AG04450 (cell line): ENCODE measurements at regions not wholly inside any gene's neighbourhood (a gene's known extent, or its start where the extent isn't known, plus 50 kb on each side); places are given as distances from the start of the nearest gene placed in this dataset.

Source experiments
- CTCF ChIA-PET: fragments of 300-600, 350-600 bp; formaldehyde crosslinking; extraction: SDS; loops from one replicate; lab custom pipeline; 2022; ENCODE audit warnings: antibody characterized with exemption, inconsistent platforms; lab: Charles Lee
- POLR2A ChIA-PET: fragments of 350-600 bp; formaldehyde crosslinking; extraction: SDS; loops from one replicate; lab custom pipeline; 2021; ENCODE audit warnings: antibody characterized with exemption, inconsistent platforms; lab: Yijun Ruan, JAX
- DNase-seq: peaks from one replicate; pipeline ENCODE4 v3.0.0-alpha.2; 2011; ENCODE audit warnings: low read depth, low spot score
- H3K27ac ChIP-seq: one replicate; pipeline ENCODE4 v1.5.1; 2012; ENCODE audit warnings: low read depth, low read length, control low read depth
- H3K27me3 ChIP-seq: one replicate; pipeline ENCODE4 v1.6.0; 2012; ENCODE audit warnings: low read length; ENCODE audit not compliant: control insufficient read depth, insufficient read depth
- H3K4me3 ChIP-seq: 2 replicates; pipeline ENCODE4 v1.5.1; 2011; ENCODE audit warnings: mild to moderate bottlenecking, low read depth, low read length, control low read depth
- H3K9me3 ChIP-seq: 2 replicates; pipeline ENCODE4 v1.5.1; 2012; ENCODE audit warnings: low read length; ENCODE audit not compliant: control insufficient read depth, insufficient read depth
- CTCF ChIP-seq: IDR thresholded peaks from 2 replicates; pipeline ENCODE4 v1.5.1; 2011; ENCODE audit warnings: low read depth, low read length, control low read depth, inconsistent platforms

GRCh38 chr7:130841416-130841815 lies 107.4 kb upstream of the KLF14 start:
- H3K27ac ChIP-seq, result no peak overlapping the region
- no peak for DNase-seq
- ChIA-PET CTCF (interaction anchor here (2.0 kb wide), 1 partner anchor 9 kb away, joined by 10 read pairs; no protein-coding TSS in a partner anchor), POLR2A (interaction anchor here (0.6 kb wide), 1 partner anchor 21 kb away, joined by 3 read pairs; no protein-coding TSS in a partner anchor)
- no peak for TF ChIP-seq CTCF
- H3K4me3 ChIP-seq, result no peak overlapping the region
- H3K27me3 ChIP-seq, result no peaks in the 10 kb centered on the region
- peaks cover 9% of the 10 kb centered on the region for H3K9me3 ChIP-seq

- ChIA-PET CTCF (interaction anchor here (1.0 to 1.5 kb wide), 2 partner anchors 11 to 225 kb away, joined by 3 read pairs; no protein-coding TSS in a partner anchor), POLR2A (no interaction called here)
- peaks cover 9% of the 10 kb centered on the region for H3K9me3 ChIP-seq
- no peaks in the 10 kb centered on the region for H3K27me3 ChIP-seq
- no peak overlapping the region for H3K27ac ChIP-seq
- H3K4me3 ChIP-seq, result no peak overlapping the region
- no peak for DNase-seq
- TF ChIP-seq CTCF, result no peak
Measured at GRCh38 chr7:130843703-130844102, 109.7 kb upstream of the KLF14 start.

- DNase-seq, result no peak
- Histone ChIP-seq H3K9me3 (peaks cover 9% of the 10 kb centered on the region), H3K27me3 (no peaks in the 10 kb centered on the region), H3K27ac (peak overlapping the region; percentile 91), H3K4me3 (no peak overlapping the region)
- TF ChIP-seq CTCF, result no peak
- ChIA-PET CTCF (interaction anchor here (1.0 to 1.5 kb wide), 2 partner anchors 13 to 224 kb away, joined by 3 read pairs; no protein-coding TSS in a partner anchor), POLR2A (interaction anchor here (0.6 to 1.0 kb wide), 2 partner anchors 40 to 749 kb away, joined by 3 to 5 read pairs; no protein-coding TSS in a partner anchor)
Measured at GRCh38 chr7:130844811-130845580, 111.0 kb upstream of the KLF14 start.

GRCh38 chr7:130845581-130846085 lies 111.6 kb upstream of the KLF14 start:
- no peak overlapping the region for H3K4me3 ChIP-seq
- TF ChIP-seq CTCF, result no peak
- H3K27me3 ChIP-seq, result no peaks in the 10 kb centered on the region
- H3K27ac ChIP-seq, result peak overlapping the region; percentile 91
- peaks cover 5% of the 10 kb centered on the region; the same call in 1 of the 2 replicates for H3K9me3 ChIP-seq
- ChIA-PET CTCF (no interaction called here), POLR2A (interaction anchor here (0.6 to 1.0 kb wide), 2 partner anchors 40 to 750 kb away, joined by 3 to 5 read pairs; no protein-coding TSS in a partner anchor)
- peak; percentile 56 for DNase-seq

DNA sequence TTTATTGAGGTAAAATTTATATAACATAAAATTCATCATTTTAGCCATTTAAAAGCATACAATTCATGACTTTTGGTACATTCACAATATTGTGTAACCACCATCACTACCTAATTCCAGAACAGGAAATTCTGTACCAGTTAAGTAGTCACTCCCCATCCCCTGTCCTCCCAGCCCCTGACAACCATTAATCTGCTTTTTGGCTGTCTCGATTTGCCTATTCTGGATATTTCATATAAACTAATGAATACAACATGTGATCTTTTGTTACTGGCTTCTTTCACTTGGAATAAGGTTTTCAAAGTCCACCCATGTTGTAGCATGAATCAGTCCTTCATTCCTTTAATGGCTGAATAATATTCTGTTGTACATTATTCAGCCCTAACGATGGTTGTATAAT lies 115.6 kb upstream of the KLF14 start:
- ChIA-PET CTCF (interaction anchor here (1.0 kb wide), 1 partner anchor 12 kb away, joined by 3 read pairs; no protein-coding TSS in a partner anchor), POLR2A (no interaction called here)
- no peaks in the 10 kb centered on the region for H3K27me3 ChIP-seq
- TF ChIP-seq CTCF, result no peak
- H3K9me3 ChIP-seq, result no peaks in the 10 kb centered on the region
- DNase-seq, result no peak
- H3K4me3 ChIP-seq, result no peak overlapping the region
- no peak overlapping the region for H3K27ac ChIP-seq
